KOPT-K1 (cell line): ENCODE measurements at regions not wholly inside any gene's neighbourhood (a gene's known extent, or its start where the extent isn't known, plus 50 kb on each side); places are given as distances from the start of the nearest gene placed in this dataset.

Experiments used
- H3K27ac ChIP-seq: fragments of 200-600 bp; sonication (generic); 2 replicates; pipeline ENCODE4 v1.5.1; 2016; ENCODE audit warnings: antibody characterized with exemption, mild to moderate bottlenecking, low read depth, low read length; ENCODE audit not compliant: poor library complexity, severe bottlenecking
- H3K36me3 ChIP-seq: fragments of 200-600 bp; sonication (generic); 2 replicates; pipeline ENCODE4 v1.5.1; 2017; ENCODE audit warnings: antibody characterized with exemption, mild to moderate bottlenecking, low read length, moderate library complexity; ENCODE audit not compliant: insufficient read depth
- H3K9me3 ChIP-seq: fragments of 200-600 bp; sonication (generic); 2 replicates; pipeline ENCODE4 v1.5.1; 2017; ENCODE audit warnings: antibody characterized with exemption, low read length, mild to moderate bottlenecking; ENCODE audit not compliant: insufficient read depth, poor library complexity, severe bottlenecking

- Histone ChIP-seq H3K9me3 (no peaks in the 10 kb centered on the region), H3K36me3 (no peaks in the 10 kb centered on the region)
Measured at GRCh38 chr18:11553098-11553940, 56.1 kb upstream of the SLC35G4 start.

GRCh38 chr18:11548916-11549551 is 60.4 kb upstream of the SLC35G4 start:
- Histone ChIP-seq H3K9me3 (peaks cover 19% of the 10 kb centered on the region), H3K36me3 (no peaks in the 10 kb centered on the region), H3K27ac (no peak overlapping the region)

More at GRCh38 chr18:11553098-11553940, 56.1 kb upstream of the SLC35G4 start:
- no peak overlapping the region for H3K27ac ChIP-seq

GRCh38 chr18:11548396-11548795 is 61.0 kb upstream of the SLC35G4 start:
- no peaks in the 10 kb centered on the region for H3K36me3 ChIP-seq
- H3K27ac ChIP-seq, result no peak overlapping the region
- peaks cover 26% of the 10 kb centered on the region for H3K9me3 ChIP-seq

- H3K36me3 ChIP-seq, result no peaks in the 10 kb centered on the region
- no peak overlapping the region for H3K27ac ChIP-seq
- H3K9me3 ChIP-seq, result peaks cover 26% of the 10 kb centered on the region
Measured at GRCh38 chr18:11544060-11544633, 65.2 kb upstream of the SLC35G4 start.

- Histone ChIP-seq H3K36me3 (no peaks in the 10 kb centered on the region), H3K27ac (no peak overlapping the region), H3K9me3 (peaks cover 26% of the 10 kb centered on the region)
Measured at GRCh38 chr18:11541179-11541578, 68.2 kb upstream of the SLC35G4 start.

GRCh38 chr18:11533942-11534496 is 75.4 kb upstream of the SLC35G4 start:
- no peaks in the 10 kb centered on the region for H3K36me3 ChIP-seq
- no peak overlapping the region for H3K27ac ChIP-seq
- no peaks in the 10 kb centered on the region for H3K9me3 ChIP-seq

GRCh38 chr18:11533513-11533890 is 75.9 kb upstream of the SLC35G4 start:
- no peak overlapping the region for H3K27ac ChIP-seq
- no peaks in the 10 kb centered on the region for H3K9me3 ChIP-seq
- no peaks in the 10 kb centered on the region for H3K36me3 ChIP-seq

- no peaks in the 10 kb centered on the region for H3K36me3 ChIP-seq
- H3K27ac ChIP-seq, result no peak overlapping the region
Measured at GRCh38 chr18:11532758-11533512, 76.5 kb upstream of the SLC35G4 start.

GRCh38 chr18:11529081-11529480 is 80.3 kb upstream of the SLC35G4 start:
- no peaks in the 10 kb centered on the region for H3K36me3 ChIP-seq
- no peaks in the 10 kb centered on the region for H3K9me3 ChIP-seq
- no peak overlapping the region for H3K27ac ChIP-seq

More at GRCh38 chr18:11532758-11533512, 76.5 kb upstream of the SLC35G4 start:
- no peaks in the 10 kb centered on the region for H3K9me3 ChIP-seq

- Histone ChIP-seq H3K36me3 (no peaks in the 10 kb centered on the region), H3K27ac (no peak overlapping the region), H3K9me3 (no peaks in the 10 kb centered on the region)
Measured at GRCh38 chr18:11526675-11527074, 82.7 kb upstream of the SLC35G4 start.

- Histone ChIP-seq H3K36me3 (no peaks in the 10 kb centered on the region), H3K9me3 (no peaks in the 10 kb centered on the region), H3K27ac (no peak overlapping the region)
Measured at GRCh38 chr18:11523804-11524203, 85.6 kb upstream of the SLC35G4 start.

- Histone ChIP-seq H3K36me3 (no peaks in the 10 kb centered on the region), H3K27ac (no peak overlapping the region), H3K9me3 (no peaks in the 10 kb centered on the region)
Measured at GRCh38 chr18:11522992-11523391, 86.4 kb upstream of the SLC35G4 start.

GRCh38 chr18:11521853-11522252 is 87.5 kb upstream of the SLC35G4 start:
- Histone ChIP-seq H3K36me3 (no peaks in the 10 kb centered on the region), H3K9me3 (no peaks in the 10 kb centered on the region), H3K27ac (no peak overlapping the region)

- Histone ChIP-seq H3K36me3 (no peaks in the 10 kb centered on the region), H3K9me3 (no peaks in the 10 kb centered on the region), H3K27ac (no peak overlapping the region)
Measured at GRCh38 chr18:11520536-11520935, 88.9 kb upstream of the SLC35G4 start.
